Fibroblast of pulmonary artery (primary cell): ENCODE measurements at regions not wholly inside any gene's neighbourhood (a gene's known extent, or its start where the extent isn't known, plus 50 kb on each side); places are given as distances from the start of the nearest gene placed in this dataset.
A peak's percentile ranks its signal among the peaks of the same experiment; 100 is the strongest.

Experiments
- DNase-seq: peaks from one replicate; pipeline ENCODE4 v3.0.0-alpha.2; 2010; ENCODE audit warnings: low read depth
- H3K4me3 ChIP-seq: replicated peaks from 2 replicates; pipeline ENCODE4 v1.5.1; 2011; ENCODE audit warnings: low read depth, mild to moderate bottlenecking, control low read depth, low read length, moderate library complexity
- TF ChIP-seq, protein P1 (sequence below): IDR thresholded peaks from 2 replicates; pipeline ENCODE4 v1.5.1; 2011; ENCODE audit warnings: mild to moderate bottlenecking, control low read depth, low read length, inconsistent platforms; ENCODE audit errors: missing control alignments

- no peak for DNase-seq
- TF ChIP-seq, protein P1, sequence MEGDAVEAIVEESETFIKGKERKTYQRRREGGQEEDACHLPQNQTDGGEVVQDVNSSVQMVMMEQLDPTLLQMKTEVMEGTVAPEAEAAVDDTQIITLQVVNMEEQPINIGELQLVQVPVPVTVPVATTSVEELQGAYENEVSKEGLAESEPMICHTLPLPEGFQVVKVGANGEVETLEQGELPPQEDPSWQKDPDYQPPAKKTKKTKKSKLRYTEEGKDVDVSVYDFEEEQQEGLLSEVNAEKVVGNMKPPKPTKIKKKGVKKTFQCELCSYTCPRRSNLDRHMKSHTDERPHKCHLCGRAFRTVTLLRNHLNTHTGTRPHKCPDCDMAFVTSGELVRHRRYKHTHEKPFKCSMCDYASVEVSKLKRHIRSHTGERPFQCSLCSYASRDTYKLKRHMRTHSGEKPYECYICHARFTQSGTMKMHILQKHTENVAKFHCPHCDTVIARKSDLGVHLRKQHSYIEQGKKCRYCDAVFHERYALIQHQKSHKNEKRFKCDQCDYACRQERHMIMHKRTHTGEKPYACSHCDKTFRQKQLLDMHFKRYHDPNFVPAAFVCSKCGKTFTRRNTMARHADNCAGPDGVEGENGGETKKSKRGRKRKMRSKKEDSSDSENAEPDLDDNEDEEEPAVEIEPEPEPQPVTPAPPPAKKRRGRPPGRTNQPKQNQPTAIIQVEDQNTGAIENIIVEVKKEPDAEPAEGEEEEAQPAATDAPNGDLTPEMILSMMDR: no peak
- H3K4me3 ChIP-seq: no peak overlapping the region
Observed at GRCh38 chr13:34776390-34776981, 165.6 kb upstream of the NBEA start.

GRCh38 chr13:34777089-34777913, 164.8 kb upstream of the NBEA start:
- no peak overlapping the region for H3K4me3 ChIP-seq
- TF ChIP-seq, protein P1: no peak
- DNase-seq: no peak

- DNase-seq: no peak
- TF ChIP-seq, protein P1: no peak
- no peak overlapping the region for H3K4me3 ChIP-seq
Observed at GRCh38 chr13:34777914-34778303, 164.2 kb upstream of the NBEA start.

- H3K4me3 ChIP-seq: no peak overlapping the region
- TF ChIP-seq, protein P1: peak; percentile 30
- peak; percentile 30 for DNase-seq
Observed at GRCh38 chr13:34779171-34779570, 162.9 kb upstream of the NBEA start.

- H3K4me3 ChIP-seq: no peak overlapping the region
- no peak for DNase-seq
- TF ChIP-seq, protein P1: no peak
Observed at GRCh38 chr13:34793301-34793700, 148.8 kb upstream of the NBEA start.

DNA sequence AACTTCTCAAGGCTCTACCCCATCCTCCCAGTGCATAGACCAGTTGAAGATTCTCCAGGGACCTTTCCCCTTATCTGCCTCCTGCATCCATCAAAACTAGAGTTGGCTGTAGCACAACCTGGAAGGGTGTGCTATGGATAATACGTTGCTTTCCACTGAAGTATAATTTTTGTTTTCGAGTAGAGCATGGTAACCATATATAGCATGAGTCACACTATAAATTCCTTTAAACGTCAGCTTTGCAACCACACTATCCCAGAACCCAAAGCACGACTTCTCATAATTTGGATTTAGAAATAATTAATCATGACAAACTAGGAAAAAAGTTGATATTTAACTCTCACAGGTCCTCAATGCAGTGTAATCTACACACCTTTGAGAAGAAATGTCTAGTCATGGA, 138.3 kb upstream of the NBEA start:
- H3K4me3 ChIP-seq: no peak overlapping the region
- DNase-seq: no peak
- TF ChIP-seq, protein P1: no peak
